Mesendoderm (in vitro differentiated cells): ENCODE measurements at regions not wholly inside any gene's neighbourhood (a gene's known extent, or its start where the extent isn't known, plus 50 kb on each side); places are given as distances from the start of the nearest gene placed in this dataset.
"Not testable (repeated sequence)": the region's sequence is repeated elsewhere in the genome, so short reads cannot be mapped to it uniquely, and the experiment has no call there.

Source experiments
- DNase-seq: peaks from one replicate; pipeline ENCODE4 v3.0.0; 2013
- H2AK5ac ChIP-seq: 2 replicates; pipeline ENCODE4 v1.6.1; 2013; ENCODE audit warnings: low read length, inconsistent platforms
- H2BK120ac ChIP-seq: 2 replicates; pipeline ENCODE4 v1.6.1; 2013; ENCODE audit warnings: low read depth, mild to moderate bottlenecking, low read length, moderate library complexity, mixed read lengths
- H2BK15ac ChIP-seq: replicated peaks from 2 replicates; pipeline ENCODE4 v1.6.1; 2013; ENCODE audit warnings: low read depth, mild to moderate bottlenecking, moderate library complexity
- H2BK5ac ChIP-seq: 2 replicates; pipeline ENCODE4 v1.6.1; 2013; ENCODE audit warnings: low read length, inconsistent platforms
- H3K18ac ChIP-seq: 2 replicates; pipeline ENCODE4 v1.6.1; 2013; ENCODE audit warnings: mild to moderate bottlenecking, low read length, mixed read lengths
- H3K23ac ChIP-seq: one replicate; pipeline ENCODE4 v1.6.1; 2013; ENCODE audit warnings: low read length
- H3K27ac ChIP-seq: 2 replicates; pipeline ENCODE4 v1.5.1; 2013; ENCODE audit warnings: low read depth, mild to moderate bottlenecking, inconsistent platforms, low read length, moderate library complexity
- H3K27me3 ChIP-seq: 2 replicates; pipeline ENCODE4 v1.6.1; 2013; ENCODE audit warnings: low read length, control low read depth, mild to moderate bottlenecking, inconsistent platforms; ENCODE audit not compliant: insufficient read depth, poor library complexity
- H3K36me3 ChIP-seq: 2 replicates; pipeline ENCODE4 v1.6.1; 2013; ENCODE audit warnings: low read length, inconsistent platforms; ENCODE audit not compliant: control insufficient read depth, insufficient read depth
- H3K4ac ChIP-seq: one replicate; pipeline ENCODE4 v1.6.1; 2013; ENCODE audit warnings: low read depth, mild to moderate bottlenecking, low read length, moderate library complexity
- H3K4me1 ChIP-seq: 2 replicates; pipeline ENCODE4 v1.6.1; 2013; ENCODE audit warnings: low read depth, low read length, inconsistent platforms; ENCODE audit not compliant: control insufficient read depth
- H3K4me2 ChIP-seq: 2 replicates; pipeline ENCODE4 v1.6.1; 2013; ENCODE audit warnings: low read length
- H3K4me3 ChIP-seq: 2 replicates; pipeline ENCODE4 v1.5.1; 2013; ENCODE audit warnings: mild to moderate bottlenecking, low read length
- H3K56ac ChIP-seq: one replicate; pipeline ENCODE4 v1.6.1; 2013; ENCODE audit warnings: low read length
- H3K79me1 ChIP-seq: 2 replicates; pipeline ENCODE4 v1.6.1; 2013; ENCODE audit warnings: low read length, inconsistent platforms
- H3K79me2 ChIP-seq: 2 replicates; pipeline ENCODE4 v1.6.1; 2013; ENCODE audit warnings: mild to moderate bottlenecking, low read length; ENCODE audit not compliant: control insufficient read depth, insufficient read depth
- H3K9ac ChIP-seq: 2 replicates; pipeline ENCODE4 v1.6.1; 2013; ENCODE audit warnings: low read length, inconsistent platforms
- H4K5ac ChIP-seq: one replicate; pipeline ENCODE4 v1.6.1; 2013; ENCODE audit warnings: low read length
- H4K8ac ChIP-seq: one replicate; pipeline ENCODE4 v1.6.1; 2013; ENCODE audit warnings: low read depth, mild to moderate bottlenecking, control low read depth, low read length, moderate library complexity
- WGBS: extraction: QIAGEN DNeasy Blood & Tissue Kit; methylation state at CpG from one replicate; pipeline ENCODE4 v1.1.7; 2013; ENCODE audit warnings: low lambda C conversion rate, missing lambda C conversion rate; ENCODE audit not compliant: insufficient coverage; ENCODE audit errors: extremely low coverage; 5-methylcytosine and 5-hydroxymethylcytosine counted together

GRCh38 chr3:148510116-148510515, 187.6 kb upstream of the AGTR1 start:
- no peak overlapping the region for H2BK5ac ChIP-seq
- no peak overlapping the region for H3K18ac ChIP-seq
- DNase-seq: no peak
- H3K4me1 ChIP-seq: no peaks in the 10 kb centered on the region
- no peak overlapping the region for H3K4me3 ChIP-seq
- H3K79me1 ChIP-seq: no peaks in the 10 kb centered on the region
- H2BK15ac ChIP-seq: no peak overlapping the region
- H4K8ac ChIP-seq: no peak overlapping the region
- no peaks in the 10 kb centered on the region for H3K79me2 ChIP-seq
- no peak overlapping the region for H2BK120ac ChIP-seq
- no peaks in the 10 kb centered on the region for H3K36me3 ChIP-seq
- H3K4ac ChIP-seq: no peak overlapping the region
- no peak overlapping the region for H3K23ac ChIP-seq
- no peak overlapping the region for H3K9ac ChIP-seq
- no peak overlapping the region for H4K5ac ChIP-seq
- no peak overlapping the region for H3K56ac ChIP-seq
- no peak overlapping the region for H3K4me2 ChIP-seq
- H3K27me3 ChIP-seq: no peaks in the 10 kb centered on the region
- H3K27ac ChIP-seq: no peak overlapping the region
- H2AK5ac ChIP-seq: no peak overlapping the region

GRCh38 chr3:148510561-148510960, 187.1 kb upstream of the AGTR1 start:
- H3K4me2 ChIP-seq: no peak overlapping the region

GRCh38 chr3:148512648-148513047, 185.1 kb upstream of the AGTR1 start:
- Histone ChIP-seq H3K56ac (no peak overlapping the region), H4K5ac (no peak overlapping the region), H3K4me3 (no peak overlapping the region), H2BK5ac (no peak overlapping the region), H3K18ac (no peak overlapping the region), H3K79me1 (no peaks in the 10 kb centered on the region), H2AK5ac (no peak overlapping the region), H2BK120ac (no peak overlapping the region), H3K4me1 (no peaks in the 10 kb centered on the region), H3K79me2 (no peaks in the 10 kb centered on the region), H3K4me2 (no peak overlapping the region), H3K27ac (no peak overlapping the region), H3K27me3 (no peaks in the 10 kb centered on the region), H2BK15ac (no peak overlapping the region), H4K8ac (no peak overlapping the region), H3K9ac (no peak overlapping the region), H3K23ac (no peak overlapping the region), H3K36me3 (no peaks in the 10 kb centered on the region), H3K4ac (no peak overlapping the region)
- DNase-seq: no peak

More at GRCh38 chr3:148510561-148510960, 187.1 kb upstream of the AGTR1 start:
- Histone ChIP-seq H3K9ac (no peak overlapping the region), H2AK5ac (no peak overlapping the region), H3K4me1 (no peaks in the 10 kb centered on the region), H2BK120ac (no peak overlapping the region), H4K8ac (no peak overlapping the region), H2BK15ac (no peak overlapping the region), H3K18ac (no peak overlapping the region), H3K79me1 (no peaks in the 10 kb centered on the region), H3K56ac (no peak overlapping the region), H3K27me3 (no peaks in the 10 kb centered on the region), H4K5ac (no peak overlapping the region), H3K27ac (no peak overlapping the region), H3K4me3 (no peak overlapping the region), H2BK5ac (no peak overlapping the region), H3K23ac (no peak overlapping the region), H3K4ac (no peak overlapping the region), H3K36me3 (no peaks in the 10 kb centered on the region), H3K79me2 (no peaks in the 10 kb centered on the region)
- no peak for DNase-seq

GRCh38 chr3:148513096-148513543, 184.6 kb upstream of the AGTR1 start:
- H2AK5ac ChIP-seq: no peak overlapping the region
- H2BK120ac ChIP-seq: no peak overlapping the region
- H3K36me3 ChIP-seq: no peaks in the 10 kb centered on the region
- no peaks in the 10 kb centered on the region for H3K79me1 ChIP-seq
- H4K8ac ChIP-seq: no peak overlapping the region
- no peak overlapping the region for H3K23ac ChIP-seq
- H3K4ac ChIP-seq: no peak overlapping the region
- H2BK15ac ChIP-seq: no peak overlapping the region
- H3K56ac ChIP-seq: no peak overlapping the region
- no peak overlapping the region for H3K27ac ChIP-seq
- H3K79me2 ChIP-seq: no peaks in the 10 kb centered on the region
- no peak overlapping the region for H3K18ac ChIP-seq
- H2BK5ac ChIP-seq: no peak overlapping the region
- no peak overlapping the region for H4K5ac ChIP-seq
- no peak overlapping the region for H3K4me2 ChIP-seq
- no peak for DNase-seq
- H3K27me3 ChIP-seq: no peaks in the 10 kb centered on the region
- H3K4me3 ChIP-seq: no peak overlapping the region
- H3K4me1 ChIP-seq: no peaks in the 10 kb centered on the region
- H3K9ac ChIP-seq: no peak overlapping the region

GRCh38 chr3:148518520-148518919, 179.2 kb upstream of the AGTR1 start:
- H4K8ac ChIP-seq: no peak overlapping the region
- H3K79me2 ChIP-seq: no peaks in the 10 kb centered on the region
- H3K27ac ChIP-seq: no peak overlapping the region
- H3K4me2 ChIP-seq: no peak overlapping the region
- H2BK15ac ChIP-seq: no peak overlapping the region
- no peak overlapping the region for H2BK5ac ChIP-seq
- no peaks in the 10 kb centered on the region for H3K79me1 ChIP-seq
- no peak overlapping the region for H4K5ac ChIP-seq
- no peak overlapping the region for H2BK120ac ChIP-seq
- no peak overlapping the region for H3K9ac ChIP-seq
- no peak overlapping the region for H3K4ac ChIP-seq
- H2AK5ac ChIP-seq: no peak overlapping the region
- H3K18ac ChIP-seq: no peak overlapping the region
- H3K27me3 ChIP-seq: no peaks in the 10 kb centered on the region
- H3K36me3 ChIP-seq: no peaks in the 10 kb centered on the region
- no peak overlapping the region for H3K4me3 ChIP-seq
- no peak overlapping the region for H3K23ac ChIP-seq
- H3K4me1 ChIP-seq: no peaks in the 10 kb centered on the region
- H3K56ac ChIP-seq: no peak overlapping the region
- DNase-seq: no peak

GRCh38 chr3:148525621-148526020, 172.1 kb upstream of the AGTR1 start:
- H3K4me1 ChIP-seq, H2AK5ac ChIP-seq, H3K9ac ChIP-seq, H3K27me3 ChIP-seq, H3K56ac ChIP-seq, H2BK5ac ChIP-seq, H3K4me2 ChIP-seq, H3K79me1 ChIP-seq, H4K8ac ChIP-seq, H2BK120ac ChIP-seq, H4K5ac ChIP-seq, DNase-seq, H3K23ac ChIP-seq, H3K36me3 ChIP-seq, H3K4me3 ChIP-seq, H3K79me2 ChIP-seq, H2BK15ac ChIP-seq, H3K4ac ChIP-seq, H3K18ac ChIP-seq, H3K27ac ChIP-seq: not testable (repeated sequence)
- no CpG with 5 or more reads among the region's 13 CpGs for WGBS
